ENCODE measurements at regions not wholly inside any gene's neighbourhood (a gene's known extent, or its start where the extent isn't known, plus 50 kb on each side); places are given as distances from the start of the nearest gene placed in this dataset.
"Not testable (repeated sequence)": the region's sequence is repeated elsewhere in the genome, so short reads cannot be mapped to it uniquely, and the experiment has no call there.

DNA sequence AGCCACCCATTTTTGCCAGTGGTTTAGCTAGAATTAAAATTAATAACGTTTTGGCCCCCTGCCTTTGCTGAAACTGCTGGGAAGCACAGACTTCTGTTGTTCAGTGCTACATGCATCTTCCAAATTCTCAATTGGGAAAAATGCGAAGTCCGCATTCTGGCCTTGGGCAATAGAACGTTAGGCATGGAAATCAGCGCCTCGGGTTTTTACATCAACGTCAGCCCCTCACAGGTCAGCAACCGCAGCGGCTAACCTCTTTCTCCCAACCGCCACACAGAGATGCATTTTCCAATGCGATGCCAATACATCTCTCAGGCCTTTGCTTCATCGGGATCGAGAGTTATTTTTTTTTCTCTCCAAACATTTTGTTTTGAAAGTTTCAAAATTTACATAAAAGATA is 339.1 kb downstream of the DCHS2 start:
- no peaks in the 10 kb centered on the region for H3F3A ChIP-seq (replicated peaks; ENCODE audit: low read depth)
- no peak overlapping the region for H3K27ac ChIP-seq (ENCODE audit: low read depth)
- H3K36me3 ChIP-seq (ENCODE audit: insufficient read depth), result no peaks in the 10 kb centered on the region
- Mint-ChIP-seq H3K36me3 (ENCODE audit: low read depth) (no peaks in the 10 kb centered on the region; the same call in 2 of the 3 replicates), H3K27me3 (ENCODE audit: insufficient read depth, low read depth, poor library complexity) (no peaks in the 10 kb centered on the region), H3K9me3 (no peaks in the 10 kb centered on the region), H3K4me3 (no peak overlapping the region), H3K27ac (no peak overlapping the region), H3K4me1 (no peaks in the 10 kb centered on the region; the same call in 2 of the 3 replicates)
- no peaks in the 10 kb centered on the region for H3K4me1 ChIP-seq (ENCODE audit: insufficient read depth)
- no peaks in the 10 kb centered on the region for H3K27me3 ChIP-seq (ENCODE audit: insufficient read depth)
- H4K20me1 ChIP-seq (replicated peaks; ENCODE audit: insufficient read depth), result no peaks in the 10 kb centered on the region
- TF ChIP-seq, protein P1, sequence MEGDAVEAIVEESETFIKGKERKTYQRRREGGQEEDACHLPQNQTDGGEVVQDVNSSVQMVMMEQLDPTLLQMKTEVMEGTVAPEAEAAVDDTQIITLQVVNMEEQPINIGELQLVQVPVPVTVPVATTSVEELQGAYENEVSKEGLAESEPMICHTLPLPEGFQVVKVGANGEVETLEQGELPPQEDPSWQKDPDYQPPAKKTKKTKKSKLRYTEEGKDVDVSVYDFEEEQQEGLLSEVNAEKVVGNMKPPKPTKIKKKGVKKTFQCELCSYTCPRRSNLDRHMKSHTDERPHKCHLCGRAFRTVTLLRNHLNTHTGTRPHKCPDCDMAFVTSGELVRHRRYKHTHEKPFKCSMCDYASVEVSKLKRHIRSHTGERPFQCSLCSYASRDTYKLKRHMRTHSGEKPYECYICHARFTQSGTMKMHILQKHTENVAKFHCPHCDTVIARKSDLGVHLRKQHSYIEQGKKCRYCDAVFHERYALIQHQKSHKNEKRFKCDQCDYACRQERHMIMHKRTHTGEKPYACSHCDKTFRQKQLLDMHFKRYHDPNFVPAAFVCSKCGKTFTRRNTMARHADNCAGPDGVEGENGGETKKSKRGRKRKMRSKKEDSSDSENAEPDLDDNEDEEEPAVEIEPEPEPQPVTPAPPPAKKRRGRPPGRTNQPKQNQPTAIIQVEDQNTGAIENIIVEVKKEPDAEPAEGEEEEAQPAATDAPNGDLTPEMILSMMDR (conservative IDR thresholded peaks at IDR 0.05; ENCODE audit: low read depth in 2 of 2), result no peak
- DNase-seq (ENCODE audit: low spot score) (no peak), ATAC-seq (no peak)
- H3K9me2 ChIP-seq (ENCODE audit: insufficient read depth), result no peaks in the 10 kb centered on the region
- no peak overlapping the region for H3K4me2 ChIP-seq
- no peak overlapping the region for H3K4me3 ChIP-seq
- H2AFZ ChIP-seq, result peak overlapping the region; percentile 54; the same call in 1 of the 2 replicates
- no peaks in the 10 kb centered on the region for H3K79me2 ChIP-seq (replicated peaks; ENCODE audit: insufficient read depth)

DNA sequence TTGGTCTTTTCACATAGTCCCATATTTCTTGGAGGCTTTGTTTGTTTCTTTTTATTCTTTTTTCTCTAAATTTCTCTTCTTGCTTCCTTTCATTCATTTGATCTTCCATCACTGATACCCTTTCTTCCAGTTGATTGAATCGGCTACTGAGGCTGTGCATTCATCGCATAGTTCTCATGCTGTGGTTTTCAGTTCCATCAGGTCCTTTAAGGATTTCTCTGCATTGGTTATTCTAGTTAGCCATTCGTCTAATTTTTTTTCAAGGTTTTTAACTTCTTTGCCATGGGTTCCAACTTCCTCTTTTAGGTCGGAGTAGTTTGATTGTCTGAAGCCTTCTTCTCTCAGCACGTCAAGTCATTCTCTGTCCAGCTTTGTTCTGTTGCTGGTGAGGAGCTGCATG is 342.4 kb downstream of the DCHS2 start:
- H3K4me3 ChIP-seq; H3K9me3 Mint-ChIP-seq; H3K79me2 ChIP-seq (replicated peaks; ENCODE audit: insufficient read depth); H4K20me1 ChIP-seq (replicated peaks; ENCODE audit: insufficient read depth); H3K27me3 ChIP-seq (ENCODE audit: insufficient read depth); H2AFZ ChIP-seq; H3K36me3 Mint-ChIP-seq (ENCODE audit: low read depth); DNase-seq (ENCODE audit: low spot score); H3F3A ChIP-seq (replicated peaks; ENCODE audit: low read depth); H3K36me3 ChIP-seq (ENCODE audit: insufficient read depth); H3K9me2 ChIP-seq (ENCODE audit: insufficient read depth); H3K27ac Mint-ChIP-seq; H3K27ac ChIP-seq (ENCODE audit: low read depth); H3K4me2 ChIP-seq; H3K4me1 ChIP-seq (ENCODE audit: insufficient read depth); H3K27me3 Mint-ChIP-seq (ENCODE audit: insufficient read depth, low read depth, poor library complexity); H3K4me3 Mint-ChIP-seq; ATAC-seq; H3K4me1 Mint-ChIP-seq: not testable (repeated sequence)

DNA sequence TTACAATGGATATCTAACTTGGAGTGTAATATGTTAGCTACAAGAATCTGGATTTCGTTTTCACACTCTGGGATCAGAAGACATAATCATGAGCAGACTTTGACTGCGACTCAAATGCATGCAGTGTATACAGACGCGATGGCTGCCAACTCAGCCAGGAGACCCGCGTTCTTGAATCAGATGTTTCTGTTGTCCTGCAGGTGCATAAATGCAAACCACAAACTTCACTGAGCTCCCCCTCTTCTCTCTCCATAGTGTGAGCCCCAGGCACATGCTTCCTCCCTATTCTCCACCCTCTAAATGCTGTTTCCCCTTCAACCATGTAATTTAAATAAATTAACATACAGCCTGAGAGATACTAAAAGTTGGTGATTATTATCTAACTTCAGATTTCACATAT is 347.9 kb downstream of the DCHS2 start:
- H3K36me3 ChIP-seq (ENCODE audit: insufficient read depth), result no peaks in the 10 kb centered on the region
- H3K27me3 Mint-ChIP-seq (ENCODE audit: insufficient read depth, low read depth, poor library complexity), result no peaks in the 10 kb centered on the region
- ATAC-seq (no peak), DNase-seq (ENCODE audit: low spot score) (no peak)
- no peak overlapping the region for H3K4me2 ChIP-seq
- no peaks in the 10 kb centered on the region for H4K20me1 ChIP-seq (replicated peaks; ENCODE audit: insufficient read depth)
- H3K27ac Mint-ChIP-seq, result no peak overlapping the region
- no peaks in the 10 kb centered on the region for H3K27me3 ChIP-seq (ENCODE audit: insufficient read depth)
- no peak overlapping the region for H3K27ac ChIP-seq (ENCODE audit: low read depth)
- peaks cover 2% of the 10 kb centered on the region; the same call in 1 of the 3 replicates for H3K9me3 Mint-ChIP-seq
- H3K9me2 ChIP-seq (ENCODE audit: insufficient read depth), result no peaks in the 10 kb centered on the region
- H3K4me1 ChIP-seq (ENCODE audit: insufficient read depth), result 0 out of 2 replicates have a peak, but pooled peaks cover 3% of the 10 kb centered on the region
- H3K79me2 ChIP-seq (replicated peaks; ENCODE audit: insufficient read depth), result no peaks in the 10 kb centered on the region
- no peaks in the 10 kb centered on the region for H3F3A ChIP-seq (replicated peaks; ENCODE audit: low read depth)
- no peak overlapping the region for H3K4me3 ChIP-seq
- no peaks in the 10 kb centered on the region for H3K36me3 Mint-ChIP-seq (ENCODE audit: low read depth)
- H3K4me3 Mint-ChIP-seq, result no peak overlapping the region
- peaks cover 12% of the 10 kb centered on the region for H3K4me1 Mint-ChIP-seq
- H2AFZ ChIP-seq, result no peak overlapping the region
- TF ChIP-seq, protein P2, sequence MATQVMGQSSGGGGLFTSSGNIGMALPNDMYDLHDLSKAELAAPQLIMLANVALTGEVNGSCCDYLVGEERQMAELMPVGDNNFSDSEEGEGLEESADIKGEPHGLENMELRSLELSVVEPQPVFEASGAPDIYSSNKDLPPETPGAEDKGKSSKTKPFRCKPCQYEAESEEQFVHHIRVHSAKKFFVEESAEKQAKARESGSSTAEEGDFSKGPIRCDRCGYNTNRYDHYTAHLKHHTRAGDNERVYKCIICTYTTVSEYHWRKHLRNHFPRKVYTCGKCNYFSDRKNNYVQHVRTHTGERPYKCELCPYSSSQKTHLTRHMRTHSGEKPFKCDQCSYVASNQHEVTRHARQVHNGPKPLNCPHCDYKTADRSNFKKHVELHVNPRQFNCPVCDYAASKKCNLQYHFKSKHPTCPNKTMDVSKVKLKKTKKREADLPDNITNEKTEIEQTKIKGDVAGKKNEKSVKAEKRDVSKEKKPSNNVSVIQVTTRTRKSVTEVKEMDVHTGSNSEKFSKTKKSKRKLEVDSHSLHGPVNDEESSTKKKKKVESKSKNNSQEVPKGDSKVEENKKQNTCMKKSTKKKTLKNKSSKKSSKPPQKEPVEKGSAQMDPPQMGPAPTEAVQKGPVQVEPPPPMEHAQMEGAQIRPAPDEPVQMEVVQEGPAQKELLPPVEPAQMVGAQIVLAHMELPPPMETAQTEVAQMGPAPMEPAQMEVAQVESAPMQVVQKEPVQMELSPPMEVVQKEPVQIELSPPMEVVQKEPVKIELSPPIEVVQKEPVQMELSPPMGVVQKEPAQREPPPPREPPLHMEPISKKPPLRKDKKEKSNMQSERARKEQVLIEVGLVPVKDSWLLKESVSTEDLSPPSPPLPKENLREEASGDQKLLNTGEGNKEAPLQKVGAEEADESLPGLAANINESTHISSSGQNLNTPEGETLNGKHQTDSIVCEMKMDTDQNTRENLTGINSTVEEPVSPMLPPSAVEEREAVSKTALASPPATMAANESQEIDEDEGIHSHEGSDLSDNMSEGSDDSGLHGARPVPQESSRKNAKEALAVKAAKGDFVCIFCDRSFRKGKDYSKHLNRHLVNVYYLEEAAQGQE (IDR thresholded peaks at IDR 0.05; ENCODE audit: unreplicated experiment), result no peak
- no peak for TF ChIP-seq STAT1 (IDR thresholded peaks at IDR 0.05; ENCODE audit: unreplicated experiment)
- TF ChIP-seq, protein P3, sequence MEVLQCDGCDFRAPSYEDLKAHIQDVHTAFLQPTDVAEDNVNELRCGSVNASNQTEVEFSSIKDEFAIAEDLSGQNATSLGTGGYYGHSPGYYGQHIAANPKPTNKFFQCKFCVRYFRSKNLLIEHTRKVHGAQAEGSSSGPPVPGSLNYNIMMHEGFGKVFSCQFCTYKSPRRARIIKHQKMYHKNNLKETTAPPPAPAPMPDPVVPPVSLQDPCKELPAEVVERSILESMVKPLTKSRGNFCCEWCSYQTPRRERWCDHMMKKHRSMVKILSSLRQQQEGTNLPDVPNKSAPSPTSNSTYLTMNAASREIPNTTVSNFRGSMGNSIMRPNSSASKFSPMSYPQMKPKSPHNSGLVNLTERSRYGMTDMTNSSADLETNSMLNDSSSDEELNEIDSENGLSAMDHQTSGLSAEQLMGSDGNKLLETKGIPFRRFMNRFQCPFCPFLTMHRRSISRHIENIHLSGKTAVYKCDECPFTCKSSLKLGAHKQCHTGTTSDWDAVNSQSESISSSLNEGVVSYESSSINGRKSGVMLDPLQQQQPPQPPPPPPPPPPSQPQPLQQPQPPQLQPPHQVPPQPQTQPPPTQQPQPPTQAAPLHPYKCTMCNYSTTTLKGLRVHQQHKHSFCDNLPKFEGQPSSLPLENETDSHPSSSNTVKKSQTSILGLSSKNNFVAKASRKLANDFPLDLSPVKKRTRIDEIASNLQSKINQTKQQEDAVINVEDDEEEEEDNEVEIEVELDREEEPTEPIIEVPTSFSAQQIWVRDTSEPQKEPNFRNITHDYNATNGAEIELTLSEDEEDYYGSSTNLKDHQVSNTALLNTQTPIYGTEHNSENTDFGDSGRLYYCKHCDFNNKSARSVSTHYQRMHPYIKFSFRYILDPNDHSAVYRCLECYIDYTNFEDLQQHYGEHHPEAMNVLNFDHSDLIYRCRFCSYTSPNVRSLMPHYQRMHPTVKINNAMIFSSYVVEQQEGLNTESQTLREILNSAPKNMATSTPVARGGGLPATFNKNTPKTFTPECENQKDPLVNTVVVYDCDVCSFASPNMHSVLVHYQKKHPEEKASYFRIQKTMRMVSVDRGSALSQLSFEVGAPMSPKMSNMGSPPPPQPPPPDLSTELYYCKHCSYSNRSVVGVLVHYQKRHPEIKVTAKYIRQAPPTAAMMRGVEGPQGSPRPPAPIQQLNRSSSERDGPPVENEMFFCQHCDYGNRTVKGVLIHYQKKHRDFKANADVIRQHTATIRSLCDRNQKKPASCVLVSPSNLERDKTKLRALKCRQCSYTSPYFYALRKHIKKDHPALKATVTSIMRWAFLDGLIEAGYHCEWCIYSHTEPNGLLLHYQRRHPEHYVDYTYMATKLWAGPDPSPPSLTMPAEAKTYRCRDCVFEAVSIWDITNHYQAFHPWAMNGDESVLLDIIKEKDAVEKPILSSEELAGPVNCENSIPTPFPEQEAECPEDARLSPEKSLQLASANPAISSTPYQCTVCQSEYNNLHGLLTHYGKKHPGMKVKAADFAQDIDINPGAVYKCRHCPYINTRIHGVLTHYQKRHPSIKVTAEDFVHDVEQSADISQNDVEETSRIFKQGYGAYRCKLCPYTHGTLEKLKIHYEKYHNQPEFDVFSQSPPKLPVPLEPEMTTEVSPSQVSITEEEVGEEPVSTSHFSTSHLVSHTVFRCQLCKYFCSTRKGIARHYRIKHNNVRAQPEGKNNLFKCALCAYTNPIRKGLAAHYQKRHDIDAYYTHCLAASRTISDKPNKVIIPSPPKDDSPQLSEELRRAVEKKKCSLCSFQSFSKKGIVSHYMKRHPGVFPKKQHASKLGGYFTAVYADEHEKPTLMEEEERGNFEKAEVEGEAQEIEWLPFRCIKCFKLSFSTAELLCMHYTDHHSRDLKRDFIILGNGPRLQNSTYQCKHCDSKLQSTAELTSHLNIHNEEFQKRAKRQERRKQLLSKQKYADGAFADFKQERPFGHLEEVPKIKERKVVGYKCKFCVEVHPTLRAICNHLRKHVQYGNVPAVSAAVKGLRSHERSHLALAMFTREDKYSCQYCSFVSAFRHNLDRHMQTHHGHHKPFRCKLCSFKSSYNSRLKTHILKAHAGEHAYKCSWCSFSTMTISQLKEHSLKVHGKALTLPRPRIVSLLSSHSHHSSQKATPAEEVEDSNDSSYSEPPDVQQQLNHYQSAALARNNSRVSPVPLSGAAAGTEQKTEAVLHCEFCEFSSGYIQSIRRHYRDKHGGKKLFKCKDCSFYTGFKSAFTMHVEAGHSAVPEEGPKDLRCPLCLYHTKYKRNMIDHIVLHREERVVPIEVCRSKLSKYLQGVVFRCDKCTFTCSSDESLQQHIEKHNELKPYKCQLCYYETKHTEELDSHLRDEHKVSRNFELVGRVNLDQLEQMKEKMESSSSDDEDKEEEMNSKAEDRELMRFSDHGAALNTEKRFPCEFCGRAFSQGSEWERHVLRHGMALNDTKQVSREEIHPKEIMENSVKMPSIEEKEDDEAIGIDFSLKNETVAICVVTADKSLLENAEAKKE (CRISPR knock-in tag; IDR thresholded peaks at IDR 0.05), result no peak
